Stimulated activated CD8-positive, alpha-beta memory T cell treated with anti-CD3 and anti-CD28 coated beads, Interleukin-4, amount 100 ng/mL, for 24 hours (primary cell): ENCODE measurements at regions not wholly inside any gene's neighbourhood (a gene's known extent, or its start where the extent isn't known, plus 50 kb on each side); places are given as distances from the start of the nearest gene placed in this dataset.
A peak's percentile ranks its signal among the peaks of the same experiment; 100 is the strongest.
"Not testable (repeated sequence)": the region's sequence is repeated elsewhere in the genome, so short reads cannot be mapped to it uniquely, and the experiment has no call there.

Experiments
- DNase-seq: peaks from one replicate; pipeline ENCODE4 v3.0.0-alpha.2; 2020; ENCODE audit warnings: low read depth

GRCh38 chr10:30697221-30697620, 67.7 kb upstream of the LYZL2 start:
- DNase-seq, result not testable (repeated sequence)

GRCh38 chr10:30696416-30697185, 67.0 kb upstream of the LYZL2 start:
- not testable (repeated sequence) for DNase-seq

- DNase-seq, result peak; percentile 58
Observed at GRCh38 chr10:30695481-30696236, 66.1 kb upstream of the LYZL2 start.

- no peak for DNase-seq
Observed at GRCh38 chr10:30694518-30695228, 65.1 kb upstream of the LYZL2 start.

- no peak for DNase-seq
Observed at GRCh38 chr10:30691639-30692015, 62.1 kb upstream of the LYZL2 start.

- DNase-seq, result not testable (repeated sequence)
Observed at GRCh38 chr10:30690948-30691638, 61.5 kb upstream of the LYZL2 start.

- no peak for DNase-seq
Observed at GRCh38 chr10:30688456-30688855, 58.9 kb upstream of the LYZL2 start.

GRCh38 chr10:30687698-30688213, 58.2 kb upstream of the LYZL2 start:
- DNase-seq, result peak; percentile 77

GRCh38 chr10:30686708-30687107, 57.2 kb upstream of the LYZL2 start:
- no peak for DNase-seq

GRCh38 chr10:30683496-30683895, 53.9 kb upstream of the LYZL2 start:
- no peak for DNase-seq

GRCh38 chr10:30682377-30683199, 53.0 kb upstream of the LYZL2 start:
- peak; percentile 57 for DNase-seq

GRCh38 chr10:30680908-30681307, 51.4 kb upstream of the LYZL2 start:
- DNase-seq, result no peak
